Erythroblast (primary cell): ENCODE measurements at regions not wholly inside any gene's neighbourhood (a gene's known extent, or its start where the extent isn't known, plus 50 kb on each side); places are given as distances from the start of the nearest gene placed in this dataset.

Experiments used
- GATA1 ChIP-seq: IDR thresholded peaks from 2 replicates; pipeline ENCODE4 v1.6.1; 2011; ENCODE audit warnings: low read depth, mild to moderate bottlenecking, control low read depth, low read length, moderate library complexity
- POLR2A ChIP-seq: IDR thresholded peaks from 2 replicates; pipeline ENCODE4 v1.6.1; 2011; ENCODE audit warnings: mild to moderate bottlenecking, low read length

GRCh38 chr1:34455121-34455520, 278.4 kb downstream of the C1orf94 start:
- TF ChIP-seq POLR2A: no peak
- TF ChIP-seq GATA1: no peak
